ENCODE measurements at regions not wholly inside any gene's neighbourhood (a gene's known extent, or its start where the extent isn't known, plus 50 kb on each side); places are given as distances from the start of the nearest gene placed in this dataset.

DNA sequence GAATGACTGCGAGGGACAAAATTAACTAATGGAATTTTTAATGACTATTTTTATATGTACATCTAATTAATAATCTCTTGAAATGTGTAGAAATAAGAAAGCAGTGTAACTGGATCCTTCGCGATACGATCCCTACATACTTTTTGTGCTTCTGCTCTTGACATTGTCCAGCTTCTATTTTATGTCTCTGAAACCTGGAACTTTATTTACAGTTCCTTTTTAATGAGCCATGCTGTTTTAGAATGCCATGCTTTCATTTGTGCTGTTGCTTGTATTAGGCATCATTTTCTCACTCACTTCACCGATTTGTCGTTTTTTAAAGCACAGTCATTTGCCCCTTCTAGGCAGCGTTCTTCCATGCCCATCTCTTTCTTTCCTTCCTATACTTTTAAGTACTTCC is 301.3 kb downstream of the EDEM1 start:
- TF ChIP-seq, protein P1, sequence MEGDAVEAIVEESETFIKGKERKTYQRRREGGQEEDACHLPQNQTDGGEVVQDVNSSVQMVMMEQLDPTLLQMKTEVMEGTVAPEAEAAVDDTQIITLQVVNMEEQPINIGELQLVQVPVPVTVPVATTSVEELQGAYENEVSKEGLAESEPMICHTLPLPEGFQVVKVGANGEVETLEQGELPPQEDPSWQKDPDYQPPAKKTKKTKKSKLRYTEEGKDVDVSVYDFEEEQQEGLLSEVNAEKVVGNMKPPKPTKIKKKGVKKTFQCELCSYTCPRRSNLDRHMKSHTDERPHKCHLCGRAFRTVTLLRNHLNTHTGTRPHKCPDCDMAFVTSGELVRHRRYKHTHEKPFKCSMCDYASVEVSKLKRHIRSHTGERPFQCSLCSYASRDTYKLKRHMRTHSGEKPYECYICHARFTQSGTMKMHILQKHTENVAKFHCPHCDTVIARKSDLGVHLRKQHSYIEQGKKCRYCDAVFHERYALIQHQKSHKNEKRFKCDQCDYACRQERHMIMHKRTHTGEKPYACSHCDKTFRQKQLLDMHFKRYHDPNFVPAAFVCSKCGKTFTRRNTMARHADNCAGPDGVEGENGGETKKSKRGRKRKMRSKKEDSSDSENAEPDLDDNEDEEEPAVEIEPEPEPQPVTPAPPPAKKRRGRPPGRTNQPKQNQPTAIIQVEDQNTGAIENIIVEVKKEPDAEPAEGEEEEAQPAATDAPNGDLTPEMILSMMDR (IDR thresholded peaks at IDR 0.05): no peak
- no peak for TF ChIP-seq POLR2A (IDR thresholded peaks at IDR 0.05)

All from Peyer's patch (tissue), 4 donors.